NB4 (cell line): ENCODE measurements at regions not wholly inside any gene's neighbourhood (a gene's known extent, or its start where the extent isn't known, plus 50 kb on each side); places are given as distances from the start of the nearest gene placed in this dataset.
A peak's percentile ranks its signal among the peaks of the same experiment; 100 is the strongest.

ENCODE experiments used
- DNase-seq: peaks from one replicate; pipeline ENCODE4 v3.0.0; 2010; ENCODE audit warnings: low read depth
- H3K4me3 ChIP-seq: one replicate; pipeline ENCODE4 v1.5.1; 2011; ENCODE audit warnings: mild to moderate bottlenecking, low read depth, low read length, moderate library complexity
- MYC ChIP-seq: IDR thresholded peaks from 2 replicates; pipeline ENCODE4 v1.6.1; 2011; ENCODE audit warnings: low read depth, low read length
- POLR2A ChIP-seq: IDR thresholded peaks from 2 replicates; pipeline ENCODE4 v1.6.1; 2011; ENCODE audit warnings: mild to moderate bottlenecking; ENCODE audit not compliant: insufficient read length; ENCODE audit errors: extremely low read depth
- TF ChIP-seq, protein P1 (sequence below): IDR thresholded peaks from 2 replicates; pipeline ENCODE4 v1.6.1; 2011; ENCODE audit warnings: low read depth, low read length
- TF ChIP-seq, protein P2 (sequence below): IDR thresholded peaks from one replicate; pipeline ENCODE4 v1.5.1; 2012; ENCODE audit warnings: low read depth, low read length

DNA sequence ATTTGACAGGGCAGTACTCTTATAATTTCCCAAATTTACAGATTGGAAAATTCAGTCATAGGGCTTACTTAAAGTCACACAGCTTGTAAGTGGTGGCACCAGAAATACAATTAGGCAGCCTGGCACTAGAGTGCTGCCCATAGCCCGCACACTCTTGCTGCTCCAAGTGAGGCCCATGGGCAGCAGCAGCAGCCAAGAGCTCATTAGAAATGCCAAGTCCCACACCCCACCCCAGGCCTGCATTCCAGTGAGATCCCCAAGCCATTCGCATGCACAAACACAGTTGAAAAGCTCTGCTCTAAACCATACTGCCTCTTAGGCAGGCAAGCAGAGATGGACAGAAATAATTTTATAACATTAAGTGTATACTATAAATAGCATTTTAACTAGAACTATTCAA, 379.3 kb upstream of the PKDCC start:
- H3K4me3 ChIP-seq: no peak overlapping the region
- DNase-seq: no peak
- TF ChIP-seq, protein P1, sequence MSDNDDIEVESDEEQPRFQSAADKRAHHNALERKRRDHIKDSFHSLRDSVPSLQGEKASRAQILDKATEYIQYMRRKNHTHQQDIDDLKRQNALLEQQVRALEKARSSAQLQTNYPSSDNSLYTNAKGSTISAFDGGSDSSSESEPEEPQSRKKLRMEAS: no peak
- no peak for TF ChIP-seq POLR2A
- TF ChIP-seq MYC: no peak
- TF ChIP-seq, protein P2, sequence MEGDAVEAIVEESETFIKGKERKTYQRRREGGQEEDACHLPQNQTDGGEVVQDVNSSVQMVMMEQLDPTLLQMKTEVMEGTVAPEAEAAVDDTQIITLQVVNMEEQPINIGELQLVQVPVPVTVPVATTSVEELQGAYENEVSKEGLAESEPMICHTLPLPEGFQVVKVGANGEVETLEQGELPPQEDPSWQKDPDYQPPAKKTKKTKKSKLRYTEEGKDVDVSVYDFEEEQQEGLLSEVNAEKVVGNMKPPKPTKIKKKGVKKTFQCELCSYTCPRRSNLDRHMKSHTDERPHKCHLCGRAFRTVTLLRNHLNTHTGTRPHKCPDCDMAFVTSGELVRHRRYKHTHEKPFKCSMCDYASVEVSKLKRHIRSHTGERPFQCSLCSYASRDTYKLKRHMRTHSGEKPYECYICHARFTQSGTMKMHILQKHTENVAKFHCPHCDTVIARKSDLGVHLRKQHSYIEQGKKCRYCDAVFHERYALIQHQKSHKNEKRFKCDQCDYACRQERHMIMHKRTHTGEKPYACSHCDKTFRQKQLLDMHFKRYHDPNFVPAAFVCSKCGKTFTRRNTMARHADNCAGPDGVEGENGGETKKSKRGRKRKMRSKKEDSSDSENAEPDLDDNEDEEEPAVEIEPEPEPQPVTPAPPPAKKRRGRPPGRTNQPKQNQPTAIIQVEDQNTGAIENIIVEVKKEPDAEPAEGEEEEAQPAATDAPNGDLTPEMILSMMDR: no peak

DNA sequence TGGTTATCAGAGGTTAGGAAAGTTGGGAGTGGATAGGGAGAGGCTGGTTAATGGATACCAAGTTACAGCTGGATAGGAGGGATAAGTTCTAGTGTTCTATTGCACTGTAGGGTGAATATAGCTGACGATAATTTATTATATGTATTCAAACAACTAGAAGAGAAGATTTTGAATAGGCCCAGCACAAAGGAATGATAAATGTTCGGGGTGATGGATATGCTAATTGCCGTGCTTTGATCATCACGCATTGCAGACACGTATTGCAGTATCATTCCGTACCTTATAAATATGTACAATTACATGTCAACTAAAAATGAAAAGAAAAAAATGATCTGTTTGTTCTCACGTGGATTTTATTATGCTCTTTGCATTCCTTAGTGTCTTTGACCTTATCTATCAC, 369.2 kb upstream of the PKDCC start:
- TF ChIP-seq, protein P1: no peak
- TF ChIP-seq POLR2A (no peak), MYC (no peak)
- TF ChIP-seq, protein P2: no peak
- H3K4me3 ChIP-seq: no peak overlapping the region
- no peak for DNase-seq

DNA sequence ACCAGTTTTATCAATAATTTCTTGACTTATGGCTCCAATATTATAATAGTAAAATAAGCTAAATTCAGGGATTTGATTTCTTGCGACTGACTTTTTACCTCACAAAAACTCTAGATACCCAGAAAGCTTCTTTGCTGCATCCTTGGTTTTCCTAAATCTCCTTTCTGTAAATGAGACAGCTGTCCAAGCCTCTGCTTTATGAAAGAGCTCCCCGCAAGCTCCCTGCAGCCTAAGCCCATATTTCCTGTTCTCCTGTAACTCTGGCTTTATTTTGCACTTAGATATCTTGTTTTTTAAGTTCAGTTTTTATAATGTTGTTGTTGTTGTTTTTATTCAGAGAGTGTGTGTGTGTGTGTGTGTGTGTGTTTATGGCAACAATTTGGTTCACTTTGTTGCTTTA, 361.7 kb upstream of the PKDCC start:
- TF ChIP-seq, protein P2: no peak
- no peak for TF ChIP-seq MYC
- TF ChIP-seq, protein P1: no peak
- TF ChIP-seq POLR2A: no peak
- H3K4me3 ChIP-seq: no peak overlapping the region
- no peak for DNase-seq

DNA sequence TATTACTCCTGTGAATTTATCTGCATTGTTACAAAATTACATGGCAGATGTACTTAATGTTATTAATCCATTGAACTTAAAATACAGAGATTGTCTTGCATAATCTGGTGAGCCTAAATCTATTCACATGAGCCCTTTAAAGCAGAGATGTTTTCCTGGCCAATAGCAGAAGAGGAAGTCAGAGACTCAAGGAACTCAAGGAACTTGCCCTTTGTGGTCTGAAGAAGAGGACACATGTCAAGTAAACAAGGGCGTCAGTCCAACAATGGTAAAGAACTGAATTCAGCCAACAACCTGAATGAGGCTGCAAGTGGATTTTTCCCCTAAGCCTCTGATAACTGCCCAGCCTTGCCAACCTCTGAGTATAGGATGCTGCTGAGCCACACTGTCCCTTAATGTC, 356.3 kb upstream of the PKDCC start:
- TF ChIP-seq MYC: no peak
- no peak for TF ChIP-seq POLR2A
- TF ChIP-seq, protein P2: no peak
- TF ChIP-seq, protein P1: no peak
- peak; percentile 18 for DNase-seq
- H3K4me3 ChIP-seq: no peak overlapping the region

DNA sequence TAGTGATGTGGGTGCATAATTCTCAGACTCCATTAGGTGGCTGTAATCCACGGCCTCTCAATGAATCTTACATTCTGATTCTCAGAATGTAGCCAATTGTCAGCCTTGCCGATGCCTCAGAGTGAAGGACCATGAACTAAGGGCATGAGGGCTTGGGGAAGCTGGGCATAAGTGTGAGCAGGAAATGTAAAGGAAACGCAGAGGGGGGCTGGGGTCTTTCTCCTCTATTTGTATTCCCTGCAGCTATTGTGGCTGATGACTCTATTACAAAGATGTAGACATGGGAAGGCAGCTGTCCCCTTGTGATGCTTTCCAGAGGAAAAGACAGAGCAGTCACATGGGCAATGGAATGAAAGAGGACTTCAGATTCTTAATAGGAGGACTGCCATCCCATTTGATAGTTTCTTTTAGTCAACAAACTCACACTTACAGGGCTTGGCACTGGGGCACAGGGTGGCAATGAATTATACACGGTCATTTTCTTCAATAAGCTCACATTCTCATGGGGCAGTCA, 353.2 kb upstream of the PKDCC start:
- TF ChIP-seq, protein P1: no peak
- TF ChIP-seq POLR2A (no peak), MYC (no peak)
- TF ChIP-seq, protein P2: no peak
- DNase-seq: no peak
- no peak overlapping the region for H3K4me3 ChIP-seq
